Upper lobe of left lung (tissue), 4 donors: ENCODE measurements at regions not wholly inside any gene's neighbourhood (a gene's known extent, or its start where the extent isn't known, plus 50 kb on each side); places are given as distances from the start of the nearest gene placed in this dataset.

Experiments
- CTCF ChIP-seq, 6 experiments: fragments of 450-650 bp in 4 of 6; fragments of 200-600 bp in 2 of 6; sonication (generic) in 2 of 6; IDR thresholded peaks; one replicate each; pipeline ENCODE4 v1.5.1; 2016 to 2019; ENCODE audit warnings: antibody characterized with exemption in 6 of 6
- EP300 ChIP-seq, 4 donors: sonication (generic); formaldehyde crosslinking; IDR thresholded peaks; one replicate each; pipeline ENCODE4 v1.5.1; 2017; ENCODE audit warnings: antibody characterized with exemption in 4 of 4, control low read depth in 2 of 4
- POLR2A ChIP-seq, 4 donors: fragments of 450-650 bp; IDR thresholded peaks; one replicate each; pipeline ENCODE4 v1.5.1; 2016 to 2017; ENCODE audit warnings: antibody characterized with exemption in 4 of 4, mild to moderate bottlenecking in 2 of 4
- POLR2AphosphoS5 ChIP-seq, 2 donors: sonication (generic); formaldehyde crosslinking; IDR thresholded peaks; one replicate each; pipeline ENCODE4 v1.5.1; 2017; ENCODE audit warnings: antibody characterized with exemption in 2 of 2

DNA sequence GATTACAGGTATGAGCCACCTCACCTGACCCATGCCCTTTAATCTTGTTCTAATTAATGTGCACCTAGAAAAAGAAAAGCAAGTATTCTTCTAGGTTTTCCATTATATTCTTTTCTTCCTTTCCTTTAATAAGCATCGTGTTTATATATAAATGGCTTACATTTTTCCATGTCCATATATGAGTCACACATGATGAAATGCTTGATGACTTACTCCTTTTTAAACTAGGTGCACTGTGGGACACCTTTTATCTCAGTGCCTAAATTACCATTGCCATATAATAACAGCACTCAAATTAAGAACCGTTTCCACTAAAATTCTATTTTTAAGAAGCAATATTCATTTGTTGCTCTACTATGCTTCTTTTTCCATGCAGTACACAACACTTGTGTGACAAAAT, 363.3 kb downstream of the LIG4 start:
- TF ChIP-seq CTCF (IDR thresholded peaks at IDR 0.05) (no peak), POLR2A (IDR thresholded peaks at IDR 0.05) (no peak), POLR2AphosphoS5 (IDR thresholded peaks at IDR 0.05) (no peak), EP300 (IDR thresholded peaks at IDR 0.05) (no peak)
